ENCODE measurements at regions not wholly inside any gene's neighbourhood (a gene's known extent, or its start where the extent isn't known, plus 50 kb on each side); places are given as distances from the start of the nearest gene placed in this dataset.

DNA sequence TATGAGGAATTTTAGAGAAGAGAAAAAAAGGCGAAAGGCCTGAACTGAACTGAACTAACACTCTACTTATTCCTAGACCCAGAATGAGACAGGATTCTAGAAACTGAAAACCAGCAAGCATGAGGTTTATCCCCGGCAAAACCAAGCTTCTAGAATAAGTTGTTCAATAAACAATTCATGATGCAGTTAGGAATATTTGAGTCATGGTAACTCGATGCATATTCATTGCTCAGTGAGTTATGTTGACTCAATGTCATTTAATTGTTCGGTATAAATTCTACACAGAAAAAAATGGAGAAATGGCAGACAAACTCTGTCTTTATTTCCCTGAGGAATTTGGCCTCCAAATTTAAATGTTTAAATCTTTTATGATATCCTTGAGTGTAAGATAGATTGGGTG, 321.5 kb downstream of the SATB2 start:
- TF ChIP-seq RAD21 (IDR thresholded peaks at IDR 0.05; ENCODE audit: low read depth) (no peak), CEBPB (IDR thresholded peaks at IDR 0.05) (no peak), YY1 (IDR thresholded peaks at IDR 0.05; ENCODE audit: low read depth) (no peak), EP300 (IDR thresholded peaks at IDR 0.05; ENCODE audit: borderline replicate concordance) (no peak), NFIC (IDR thresholded peaks at IDR 0.05) (no peak), TEAD4 (IDR thresholded peaks at IDR 0.05) (no peak), FOXM1 (IDR thresholded peaks at IDR 0.05; ENCODE audit: borderline replicate concordance, low read depth) (no peak)
- TF ChIP-seq, protein P1, sequence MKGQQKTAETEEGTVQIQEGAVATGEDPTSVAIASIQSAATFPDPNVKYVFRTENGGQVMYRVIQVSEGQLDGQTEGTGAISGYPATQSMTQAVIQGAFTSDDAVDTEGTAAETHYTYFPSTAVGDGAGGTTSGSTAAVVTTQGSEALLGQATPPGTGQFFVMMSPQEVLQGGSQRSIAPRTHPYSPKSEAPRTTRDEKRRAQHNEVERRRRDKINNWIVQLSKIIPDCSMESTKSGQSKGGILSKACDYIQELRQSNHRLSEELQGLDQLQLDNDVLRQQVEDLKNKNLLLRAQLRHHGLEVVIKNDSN (IDR thresholded peaks at IDR 0.05), result no peak
- TF ChIP-seq, protein P2, sequence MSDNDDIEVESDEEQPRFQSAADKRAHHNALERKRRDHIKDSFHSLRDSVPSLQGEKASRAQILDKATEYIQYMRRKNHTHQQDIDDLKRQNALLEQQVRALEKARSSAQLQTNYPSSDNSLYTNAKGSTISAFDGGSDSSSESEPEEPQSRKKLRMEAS (IDR thresholded peaks at IDR 0.05), result no peak
- TF ChIP-seq, protein P3, sequence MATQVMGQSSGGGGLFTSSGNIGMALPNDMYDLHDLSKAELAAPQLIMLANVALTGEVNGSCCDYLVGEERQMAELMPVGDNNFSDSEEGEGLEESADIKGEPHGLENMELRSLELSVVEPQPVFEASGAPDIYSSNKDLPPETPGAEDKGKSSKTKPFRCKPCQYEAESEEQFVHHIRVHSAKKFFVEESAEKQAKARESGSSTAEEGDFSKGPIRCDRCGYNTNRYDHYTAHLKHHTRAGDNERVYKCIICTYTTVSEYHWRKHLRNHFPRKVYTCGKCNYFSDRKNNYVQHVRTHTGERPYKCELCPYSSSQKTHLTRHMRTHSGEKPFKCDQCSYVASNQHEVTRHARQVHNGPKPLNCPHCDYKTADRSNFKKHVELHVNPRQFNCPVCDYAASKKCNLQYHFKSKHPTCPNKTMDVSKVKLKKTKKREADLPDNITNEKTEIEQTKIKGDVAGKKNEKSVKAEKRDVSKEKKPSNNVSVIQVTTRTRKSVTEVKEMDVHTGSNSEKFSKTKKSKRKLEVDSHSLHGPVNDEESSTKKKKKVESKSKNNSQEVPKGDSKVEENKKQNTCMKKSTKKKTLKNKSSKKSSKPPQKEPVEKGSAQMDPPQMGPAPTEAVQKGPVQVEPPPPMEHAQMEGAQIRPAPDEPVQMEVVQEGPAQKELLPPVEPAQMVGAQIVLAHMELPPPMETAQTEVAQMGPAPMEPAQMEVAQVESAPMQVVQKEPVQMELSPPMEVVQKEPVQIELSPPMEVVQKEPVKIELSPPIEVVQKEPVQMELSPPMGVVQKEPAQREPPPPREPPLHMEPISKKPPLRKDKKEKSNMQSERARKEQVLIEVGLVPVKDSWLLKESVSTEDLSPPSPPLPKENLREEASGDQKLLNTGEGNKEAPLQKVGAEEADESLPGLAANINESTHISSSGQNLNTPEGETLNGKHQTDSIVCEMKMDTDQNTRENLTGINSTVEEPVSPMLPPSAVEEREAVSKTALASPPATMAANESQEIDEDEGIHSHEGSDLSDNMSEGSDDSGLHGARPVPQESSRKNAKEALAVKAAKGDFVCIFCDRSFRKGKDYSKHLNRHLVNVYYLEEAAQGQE (IDR thresholded peaks at IDR 0.05; ENCODE audit: low read depth), result no peak

Data from Ishikawa (cell line).